ENCODE measurements at regions not wholly inside any gene's neighbourhood (a gene's known extent, or its start where the extent isn't known, plus 50 kb on each side); places are given as distances from the start of the nearest gene placed in this dataset.

- TF ChIP-seq CTCF (IDR thresholded peaks at IDR 0.05): no peak
- no peak for TF ChIP-seq POLR2A (IDR thresholded peaks at IDR 0.05)
These were observed 178.8 kb downstream of the SNX18 start for GRCh38 chr5:54696346-54696745.
